CD4-positive, CD25-positive, alpha-beta regulatory T cell (primary cell): ENCODE measurements at regions not wholly inside any gene's neighbourhood (a gene's known extent, or its start where the extent isn't known, plus 50 kb on each side); places are given as distances from the start of the nearest gene placed in this dataset.

Source experiments
- ATAC-seq, 2 donors: fragments of 150-1000 bp; cut with Tn5 transposase; one replicate each; pipeline ENCODE4 v1.10.0; 2021; ENCODE audit warnings: low read depth in 2 of 2, moderate number of reproducible peaks in 2 of 2, moderate library complexity in 1 of 2
- DNase-seq, 3 donors: peaks; one replicate each; pipeline versions ENCODE4 v3.0.0 to v3.0.0-alpha.2; 2012 to 2022; ENCODE audit warnings: mixed read lengths in 1 of 3
- H3K27ac ChIP-seq: one replicate; pipeline ENCODE4 v1.7.0; 2013; ENCODE audit warnings: mild to moderate bottlenecking, low read length; ENCODE audit not compliant: insufficient read depth, poor library complexity, severe bottlenecking
- H3K27me3 ChIP-seq: one replicate; pipeline ENCODE4 v1.7.0; 2013; ENCODE audit warnings: low read length; ENCODE audit not compliant: control insufficient read depth, insufficient read depth
- H3K36me3 ChIP-seq: one replicate; pipeline ENCODE4 v1.7.0; 2013; ENCODE audit warnings: mild to moderate bottlenecking, low read length, moderate library complexity; ENCODE audit not compliant: control insufficient read depth, insufficient read depth
- H3K4me1 ChIP-seq: 2 replicates; pipeline ENCODE4 v1.7.0; 2013; ENCODE audit warnings: mild to moderate bottlenecking, low read length; ENCODE audit not compliant: insufficient read depth, control insufficient read depth, poor library complexity, severe bottlenecking
- H3K4me3 ChIP-seq: one replicate; pipeline ENCODE4 v1.7.0; 2013; ENCODE audit warnings: low read depth, mild to moderate bottlenecking, low read length, moderate library complexity
- H3K9me3 ChIP-seq, 2 experiments: 1 replicate in 1 of 2; 2 replicates in 1 of 2; pipeline ENCODE4 v1.7.0; 2013; ENCODE audit warnings: low read length in 2 of 2, mild to moderate bottlenecking in 1 of 2, moderate library complexity in 1 of 2; ENCODE audit not compliant: control insufficient read depth in 2 of 2
- H3K27ac Mint-ChIP-seq, 3 donors: one replicate each; pipeline ENCODE4 v1.8.0; 2020 to 2022; ENCODE audit warnings: mild to moderate bottlenecking in 3 of 3, mixed read lengths in 3 of 3, moderate library complexity in 2 of 3
- H3K27me3 Mint-ChIP-seq: one replicate; pipeline ENCODE4 v1.8.0; 2022; ENCODE audit warnings: mild to moderate bottlenecking, mixed read lengths
- H3K36me3 Mint-ChIP-seq: one replicate; pipeline ENCODE4 v1.8.0; 2020; ENCODE audit warnings: mixed read lengths
- H3K4me1 Mint-ChIP-seq, 4 donors: one replicate each; pipeline ENCODE4 v1.8.0; 2020 to 2022; ENCODE audit warnings: mixed read lengths in 4 of 4, mild to moderate bottlenecking in 1 of 4
- H3K4me3 Mint-ChIP-seq, 4 donors: one replicate each; pipeline ENCODE4 v1.8.0; 2020 to 2022; ENCODE audit warnings: mild to moderate bottlenecking in 4 of 4, mixed read lengths in 4 of 4, moderate library complexity in 3 of 4
- H3K9me3 Mint-ChIP-seq, 7 donors: one replicate each; pipeline ENCODE4 v1.8.0; 2020 to 2022; ENCODE audit warnings: mixed read lengths in 7 of 7, mild to moderate bottlenecking in 3 of 7, moderate library complexity in 2 of 7

DNA sequence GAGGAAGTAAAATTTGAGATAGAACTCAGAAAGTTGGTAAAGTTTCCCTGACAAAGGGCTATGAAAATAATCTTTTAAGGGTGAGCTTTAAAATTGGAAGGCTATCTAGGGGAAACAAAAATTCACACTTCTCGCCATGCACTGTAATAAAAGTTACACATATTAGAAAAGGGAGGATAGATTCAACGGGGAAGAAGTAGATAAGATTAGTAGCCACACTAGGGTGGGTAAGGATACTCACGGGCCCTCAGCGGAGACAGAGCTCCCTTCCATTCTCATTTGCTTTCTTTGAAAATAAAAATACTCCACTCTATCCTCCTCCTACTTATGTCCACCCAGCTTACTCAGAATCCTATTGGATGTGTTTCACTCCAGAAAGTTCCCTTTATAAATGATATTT, 691.3 kb upstream of the NR2F2 start:
- DNase-seq = no peak
- no peaks in the 10 kb centered on the region for H3K9me3 ChIP-seq
- no peak overlapping the region for H3K27ac ChIP-seq
- Mint-ChIP-seq H3K4me1 (no peaks in the 10 kb centered on the region), H3K27me3 (no peaks in the 10 kb centered on the region), H3K4me3 (no peak overlapping the region), H3K9me3 (peaks cover 0 to 4% (median 0%) of the 10 kb centered on the region in 7 donors), H3K27ac (no peak overlapping the region), H3K36me3 (no peaks in the 10 kb centered on the region)
- H3K4me3 ChIP-seq = no peak overlapping the region
- H3K36me3 ChIP-seq = no peaks in the 10 kb centered on the region
- no peak for ATAC-seq
- no peaks in the 10 kb centered on the region for H3K27me3 ChIP-seq
- no peaks in the 10 kb centered on the region for H3K4me1 ChIP-seq

DNA sequence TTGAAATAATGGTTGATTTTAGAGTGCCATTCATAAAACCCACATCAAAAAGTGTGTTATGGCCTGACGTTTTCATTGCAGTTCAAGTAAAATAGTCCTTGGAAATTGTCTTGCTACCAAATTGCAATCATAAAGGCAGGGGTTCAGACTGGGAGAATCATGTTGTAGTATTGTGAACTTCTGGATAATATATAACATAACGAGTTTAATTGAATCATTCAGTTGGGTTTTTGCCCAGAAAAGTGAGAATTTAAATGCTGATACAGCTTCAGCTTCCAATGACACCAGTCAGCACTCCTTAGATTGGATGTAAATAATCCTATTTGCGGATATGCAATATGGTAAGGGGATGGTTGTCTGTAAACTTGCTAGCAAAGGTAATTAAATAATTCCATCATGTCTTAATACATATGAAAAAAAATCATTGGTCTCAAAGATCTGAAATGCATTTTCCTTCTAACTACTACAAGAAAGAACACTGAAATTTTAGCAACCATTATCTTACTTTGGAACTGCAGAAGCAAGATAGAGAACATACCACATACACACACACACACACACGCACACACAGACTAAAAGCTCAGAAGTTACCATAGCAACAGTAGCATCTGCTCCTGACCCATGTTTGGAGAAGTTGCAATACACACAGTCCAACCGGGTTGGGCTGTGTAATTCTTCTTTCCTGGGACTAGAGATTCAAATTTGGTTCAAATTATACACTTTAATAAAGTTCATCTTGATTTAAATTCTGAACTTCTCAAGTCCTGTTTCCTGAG, 686.2 kb upstream of the NR2F2 start:
- DNase-seq (no peak), ATAC-seq (no peak)
- H3K36me3 Mint-ChIP-seq = no peaks in the 10 kb centered on the region
- Histone ChIP-seq H3K27me3 (no peaks in the 10 kb centered on the region), H3K4me3 (no peak overlapping the region), H3K27ac (no peak overlapping the region), H3K4me1 (no peaks in the 10 kb centered on the region), H3K36me3 (no peaks in the 10 kb centered on the region), H3K9me3 (no peaks in the 10 kb centered on the region)
- peaks cover 0 to 5% (median 0%) of the 10 kb centered on the region in 7 donors for H3K9me3 Mint-ChIP-seq
- H3K27ac Mint-ChIP-seq = no peak overlapping the region
- H3K27me3 Mint-ChIP-seq = peaks cover 10% of the 10 kb centered on the region
- no peak overlapping the region for H3K4me3 Mint-ChIP-seq
- H3K4me1 Mint-ChIP-seq = no peaks in the 10 kb centered on the region

DNA sequence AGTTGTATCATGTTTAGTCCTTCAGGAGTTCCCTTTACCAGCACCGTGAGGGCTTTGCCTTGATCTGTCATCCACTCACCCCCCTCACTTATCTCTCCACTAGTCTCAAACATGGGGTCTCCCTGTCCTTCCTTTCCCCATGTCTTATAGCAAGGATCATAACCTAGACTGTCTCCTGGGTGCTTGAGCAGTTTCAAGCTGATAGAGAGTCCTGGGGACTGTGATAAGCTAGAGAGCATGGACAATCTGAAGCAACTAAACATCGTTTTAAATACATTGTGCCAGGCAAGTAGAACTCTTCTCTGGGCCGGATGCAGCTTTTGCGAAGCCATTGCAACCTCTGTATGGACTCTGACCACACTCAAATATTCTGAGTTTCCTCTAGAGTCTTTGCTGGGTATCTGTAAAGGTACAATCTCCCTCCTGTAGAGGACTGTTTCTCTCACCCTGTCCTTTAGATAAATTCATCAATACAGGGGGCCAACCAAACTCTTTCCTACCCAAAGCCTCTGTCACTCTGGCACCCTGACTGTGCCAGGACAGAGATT, 684.6 kb upstream of the NR2F2 start:
- Histone ChIP-seq H3K9me3 (no peaks in the 10 kb centered on the region), H3K36me3 (no peaks in the 10 kb centered on the region)
- no peak overlapping the region for H3K27ac Mint-ChIP-seq

DNA sequence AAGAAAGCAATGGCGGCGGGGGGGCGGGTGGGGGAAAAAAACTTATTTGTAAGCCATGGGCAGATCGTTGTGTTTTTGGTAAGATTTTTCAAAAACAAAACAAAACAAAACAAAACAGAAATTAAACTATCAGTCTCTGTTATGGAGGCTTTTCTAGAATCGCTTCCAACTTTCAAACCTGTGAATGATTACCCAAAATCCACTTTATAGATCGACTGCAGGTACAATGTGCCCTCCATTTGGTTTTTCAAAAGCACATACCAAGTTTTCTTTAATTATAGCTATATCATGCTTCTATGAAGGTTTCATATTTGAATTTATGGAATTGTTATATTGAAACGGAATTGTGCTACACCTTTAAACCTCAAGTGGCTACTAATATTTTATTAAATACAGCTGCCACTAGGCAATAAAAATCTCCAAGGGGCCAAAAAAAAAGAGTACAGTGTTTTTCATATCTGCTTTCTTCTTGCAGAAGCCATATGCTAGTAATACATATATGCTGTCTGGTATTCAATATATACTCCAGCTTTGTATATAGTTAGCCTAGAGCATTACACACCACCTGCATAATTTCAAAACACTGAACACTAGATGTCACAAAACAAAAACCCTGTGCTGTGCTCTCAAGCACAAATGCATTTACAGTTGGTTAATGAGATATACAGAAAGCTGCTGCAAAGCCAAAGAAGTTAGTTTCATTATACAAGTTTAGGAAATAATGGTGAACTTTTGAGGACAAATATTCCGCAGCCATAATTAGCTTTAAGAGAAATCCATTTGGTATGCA, 683.8 kb upstream of the NR2F2 start:
- Mint-ChIP-seq H3K9me3 (peaks cover 0 to 5% (median 0%) of the 10 kb centered on the region in 7 donors), H3K4me3 (no peak overlapping the region), H3K36me3 (no peaks in the 10 kb centered on the region), H3K27me3 (peaks cover 10% of the 10 kb centered on the region), H3K27ac (no peak overlapping the region), H3K4me1 (no peaks in the 10 kb centered on the region)
- H3K27ac ChIP-seq = no peak overlapping the region
- DNase-seq = no peak
- ATAC-seq = no peak
- H3K9me3 ChIP-seq = no peaks in the 10 kb centered on the region
- H3K4me3 ChIP-seq = no peak overlapping the region
- H3K4me1 ChIP-seq = no peaks in the 10 kb centered on the region
- H3K27me3 ChIP-seq = no peaks in the 10 kb centered on the region
- no peaks in the 10 kb centered on the region for H3K36me3 ChIP-seq

More for the DNA sequence above, 684.6 kb upstream of the NR2F2 start:
- Mint-ChIP-seq H3K27me3 (peaks cover 10% of the 10 kb centered on the region), H3K36me3 (no peaks in the 10 kb centered on the region), H3K4me1 (no peaks in the 10 kb centered on the region), H3K4me3 (no peak overlapping the region), H3K9me3 (peaks cover 0 to 5% (median 0%) of the 10 kb centered on the region in 7 donors)
- Histone ChIP-seq H3K27me3 (no peaks in the 10 kb centered on the region), H3K4me1 (no peaks in the 10 kb centered on the region), H3K27ac (no peak overlapping the region), H3K4me3 (no peak overlapping the region)
- DNase-seq = no peak
- ATAC-seq = no peak

DNA sequence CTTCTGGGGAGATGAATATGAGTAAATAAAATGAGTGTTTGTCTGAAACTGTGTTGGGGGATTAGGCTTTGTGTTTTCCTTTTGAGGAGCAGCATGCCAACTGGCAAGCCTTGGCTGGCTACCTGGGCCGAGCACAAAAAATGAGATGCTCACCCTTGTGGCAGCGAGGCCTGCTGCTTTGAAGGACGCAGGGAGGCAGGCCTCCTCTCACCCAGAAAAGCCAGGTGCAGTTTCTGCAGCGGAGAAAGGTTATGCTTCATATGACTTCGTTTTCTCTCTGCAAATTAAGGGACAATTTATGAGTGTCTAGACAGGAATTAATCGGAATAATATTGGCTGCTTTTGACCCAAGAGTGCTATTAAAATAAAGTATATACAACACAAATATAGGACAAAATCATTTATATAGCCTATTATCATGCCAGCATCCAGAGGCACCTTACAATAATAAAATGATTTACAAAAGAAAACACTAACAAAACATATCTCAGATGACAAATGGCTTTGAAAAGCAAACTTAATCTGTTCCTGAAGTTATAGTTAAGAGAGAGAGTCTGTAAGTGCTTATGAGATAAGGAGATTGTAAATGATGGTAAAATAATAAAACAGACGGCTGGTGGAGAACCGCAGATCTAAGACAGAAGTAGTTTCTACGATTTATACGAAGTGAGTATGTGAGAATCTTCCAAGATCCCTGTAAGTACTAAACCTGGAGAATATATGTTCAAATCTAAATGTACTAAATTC, 682.8 kb upstream of the NR2F2 start:
- H3K4me3 ChIP-seq = no peak overlapping the region
- no peak overlapping the region for H3K27ac Mint-ChIP-seq
- DNase-seq (no peak), ATAC-seq (no peak)
- no peak overlapping the region for H3K4me3 Mint-ChIP-seq
- no peaks in the 10 kb centered on the region for H3K36me3 ChIP-seq
- no peaks in the 10 kb centered on the region for H3K4me1 ChIP-seq
- no peak overlapping the region for H3K27ac ChIP-seq
- peaks cover 0 to 6% (median 0%) of the 10 kb centered on the region in 7 donors for H3K9me3 Mint-ChIP-seq
- H3K36me3 Mint-ChIP-seq = no peaks in the 10 kb centered on the region
- H3K27me3 ChIP-seq = no peaks in the 10 kb centered on the region
- no peaks in the 10 kb centered on the region for H3K9me3 ChIP-seq
- H3K27me3 Mint-ChIP-seq = peaks cover 10% of the 10 kb centered on the region
- H3K4me1 Mint-ChIP-seq = no peaks in the 10 kb centered on the region

DNA sequence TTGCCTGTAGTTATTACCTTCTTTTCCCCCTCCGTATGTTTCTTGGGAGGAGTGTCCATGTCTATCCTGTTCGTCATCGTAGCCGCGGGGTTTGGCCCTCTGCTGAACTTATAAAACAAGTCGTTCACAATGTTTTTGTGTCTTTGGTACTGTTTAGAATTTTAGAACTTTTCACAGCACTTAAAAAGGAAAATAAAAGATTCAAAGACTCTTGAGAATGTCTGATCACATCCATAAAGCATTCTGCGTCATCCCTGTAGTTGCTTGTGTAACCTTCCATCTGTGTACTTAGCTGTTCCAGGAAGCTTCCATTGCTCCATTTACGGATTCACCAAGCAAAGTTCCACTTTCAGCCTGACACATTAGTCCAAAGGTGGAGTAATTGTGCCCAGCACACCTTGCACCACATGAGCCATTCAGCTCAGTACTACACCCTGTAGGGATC, 677.1 kb upstream of the NR2F2 start:
- no peak for DNase-seq
- Mint-ChIP-seq H3K36me3 (no peaks in the 10 kb centered on the region), H3K4me3 (no peak overlapping the region), H3K9me3 (peaks cover 0 to 4% (median 0%) of the 10 kb centered on the region in 7 donors), H3K27me3 (peaks cover 5% of the 10 kb centered on the region), H3K27ac (no peak overlapping the region), H3K4me1 (no peaks in the 10 kb centered on the region)
- no peaks in the 10 kb centered on the region for H3K4me1 ChIP-seq
- no peak overlapping the region for H3K27ac ChIP-seq
- ATAC-seq = no peak
- H3K36me3 ChIP-seq = no peaks in the 10 kb centered on the region
- H3K27me3 ChIP-seq = peaks cover under 1% of the 10 kb centered on the region
- no peak overlapping the region for H3K4me3 ChIP-seq
- no peaks in the 10 kb centered on the region for H3K9me3 ChIP-seq

DNA sequence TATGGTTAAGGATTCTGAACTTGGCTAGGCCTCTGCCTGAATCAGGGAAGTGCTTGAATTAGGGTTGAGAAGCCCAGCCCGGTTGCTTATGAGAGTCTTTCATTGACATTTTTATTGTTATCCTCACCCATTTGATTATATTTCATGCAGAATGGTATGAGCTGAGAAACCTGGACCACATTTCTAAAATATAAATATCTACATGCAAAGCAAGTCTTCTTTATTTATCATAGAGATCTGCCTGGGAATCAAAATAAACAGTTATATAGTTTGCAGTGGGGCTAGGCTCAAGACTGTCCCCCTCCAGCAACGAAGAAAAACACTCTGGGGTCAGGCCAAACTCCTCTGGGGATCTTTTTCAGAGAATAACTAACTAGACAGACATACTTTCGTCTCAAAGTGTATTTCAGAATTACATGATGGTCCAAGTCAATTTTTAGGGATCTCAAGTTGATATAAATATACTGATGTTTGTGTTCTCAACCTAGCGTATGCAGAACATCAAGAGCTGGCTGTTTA, 675.4 kb upstream of the NR2F2 start:
- Histone ChIP-seq H3K9me3 (no peaks in the 10 kb centered on the region), H3K27ac (no peak overlapping the region), H3K27me3 (peaks cover 5% of the 10 kb centered on the region), H3K36me3 (no peaks in the 10 kb centered on the region), H3K4me3 (no peak overlapping the region), H3K4me1 (no peaks in the 10 kb centered on the region)
- H3K4me3 Mint-ChIP-seq = no peak overlapping the region
- no peak for ATAC-seq
- no peak overlapping the region for H3K27ac Mint-ChIP-seq
- DNase-seq = no peak
- H3K4me1 Mint-ChIP-seq = no peaks in the 10 kb centered on the region
- peaks cover 8% of the 10 kb centered on the region for H3K27me3 Mint-ChIP-seq
- no peaks in the 10 kb centered on the region for H3K36me3 Mint-ChIP-seq
- H3K9me3 Mint-ChIP-seq = peaks cover 0 to 4% (median 0%) of the 10 kb centered on the region in 7 donors
